ENCODE measurements at regions not wholly inside any gene's neighbourhood (a gene's known extent, or its start where the extent isn't known, plus 50 kb on each side); places are given as distances from the start of the nearest gene placed in this dataset.

DNA sequence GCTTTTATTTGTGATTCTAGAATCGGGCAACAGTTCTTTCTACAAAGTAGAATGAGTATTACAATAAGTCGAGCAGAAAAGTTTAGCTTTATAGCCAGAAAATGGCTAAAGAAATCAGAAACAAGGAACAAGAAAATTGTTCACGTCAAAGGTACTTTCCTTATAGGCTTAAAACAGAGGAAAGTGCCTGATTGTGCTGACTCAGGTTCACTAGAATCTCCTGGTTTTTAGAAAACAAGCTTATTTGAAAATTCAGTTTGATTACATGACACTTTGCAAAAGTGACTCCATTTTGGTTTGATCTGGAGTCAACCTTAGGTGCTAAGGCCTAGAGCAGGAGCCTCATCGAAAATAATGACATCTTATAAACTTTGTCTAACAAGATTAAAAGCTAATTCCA is 564.7 kb upstream of the FLRT2 start:
- no peak for DNase-seq (ENCODE audit: low read depth, low spot score)
- no peak overlapping the region for H3K27ac ChIP-seq (ENCODE audit: low read depth, low read length)
- TF ChIP-seq CTCF (IDR thresholded peaks at IDR 0.05; ENCODE audit: low read depth, low read length) = no peak
- no peaks in the 10 kb centered on the region for H3K9me3 ChIP-seq (ENCODE audit: control insufficient read depth, insufficient read depth, low read length)
- H3K27me3 ChIP-seq (ENCODE audit: control insufficient read depth, insufficient read depth, low read length) = no peaks in the 10 kb centered on the region
- POLR2A ChIA-PET = no interaction called here
- no peak overlapping the region for H3K4me3 ChIP-seq (ENCODE audit: low read depth, low read length)
- CTCF ChIA-PET = no interaction called here

GRCh38 chr14:84969501-84969900 is 560.4 kb upstream of the FLRT2 start:
- TF ChIP-seq CTCF (IDR thresholded peaks at IDR 0.05; ENCODE audit: low read depth, low read length) = no peak
- no peak for DNase-seq (ENCODE audit: low read depth, low spot score)

GRCh38 chr14:84975241-84975902 is 554.6 kb upstream of the FLRT2 start:
- ChIA-PET CTCF (no interaction called here), POLR2A (no interaction called here)
- no peaks in the 10 kb centered on the region for H3K27me3 ChIP-seq (ENCODE audit: control insufficient read depth, insufficient read depth, low read length)
- no peak overlapping the region for H3K27ac ChIP-seq (ENCODE audit: low read depth, low read length)
- no peaks in the 10 kb centered on the region for H3K9me3 ChIP-seq (ENCODE audit: control insufficient read depth, insufficient read depth, low read length)
- H3K4me3 ChIP-seq (ENCODE audit: low read depth, low read length) = no peak overlapping the region
- TF ChIP-seq CTCF (IDR thresholded peaks at IDR 0.05; ENCODE audit: low read depth, low read length) = no peak
- no peak for DNase-seq (ENCODE audit: low read depth, low spot score)

More at GRCh38 chr14:84969501-84969900, 560.4 kb upstream of the FLRT2 start:
- CTCF ChIA-PET = no interaction called here
- POLR2A ChIA-PET = no interaction called here
- no peak overlapping the region for H3K4me3 ChIP-seq (ENCODE audit: low read depth, low read length)
- no peak overlapping the region for H3K27ac ChIP-seq (ENCODE audit: low read depth, low read length)
- H3K9me3 ChIP-seq (ENCODE audit: control insufficient read depth, insufficient read depth, low read length) = no peaks in the 10 kb centered on the region
- H3K27me3 ChIP-seq (ENCODE audit: control insufficient read depth, insufficient read depth, low read length) = no peaks in the 10 kb centered on the region

DNA sequence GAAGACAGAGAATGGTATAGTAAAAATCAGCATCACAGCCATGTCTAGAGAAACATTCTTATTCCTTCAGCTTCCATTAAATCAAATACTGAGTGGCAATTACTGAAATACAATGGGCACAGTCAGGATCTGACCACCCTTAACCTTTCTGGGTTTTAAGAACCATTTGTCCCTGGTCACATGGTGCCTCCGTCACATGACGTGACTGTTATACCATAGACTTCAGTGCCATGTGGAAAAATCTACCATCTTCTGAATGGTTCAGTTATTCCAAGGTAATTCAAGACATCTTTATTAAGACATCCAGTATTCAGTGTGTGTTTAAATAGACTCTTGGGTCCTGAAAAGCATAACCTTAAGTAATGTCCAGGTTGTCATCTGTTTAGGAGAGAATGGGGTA is 553.1 kb upstream of the FLRT2 start:
- H3K4me3 ChIP-seq (ENCODE audit: low read depth, low read length) = no peak overlapping the region

GRCh38 chr14:84987042-84987441 is 542.9 kb upstream of the FLRT2 start:
- no peak for TF ChIP-seq CTCF (IDR thresholded peaks at IDR 0.05; ENCODE audit: low read depth, low read length)
- Histone ChIP-seq H3K27ac (ENCODE audit: low read depth, low read length) (no peak overlapping the region), H3K9me3 (ENCODE audit: control insufficient read depth, insufficient read depth, low read length) (no peaks in the 10 kb centered on the region), H3K27me3 (ENCODE audit: control insufficient read depth, insufficient read depth, low read length) (no peaks in the 10 kb centered on the region), H3K4me3 (ENCODE audit: low read depth, low read length) (no peak overlapping the region)
- CTCF ChIA-PET = no interaction called here
- POLR2A ChIA-PET = no interaction called here
- DNase-seq (ENCODE audit: low read depth, low spot score) = no peak

More for the DNA sequence above, 553.1 kb upstream of the FLRT2 start:
- Histone ChIP-seq H3K27ac (ENCODE audit: low read depth, low read length) (no peak overlapping the region), H3K9me3 (ENCODE audit: control insufficient read depth, insufficient read depth, low read length) (no peaks in the 10 kb centered on the region), H3K27me3 (ENCODE audit: control insufficient read depth, insufficient read depth, low read length) (no peaks in the 10 kb centered on the region)
- POLR2A ChIA-PET = no interaction called here
- CTCF ChIA-PET = no interaction called here
- DNase-seq (ENCODE audit: low read depth, low spot score) = no peak
- TF ChIP-seq CTCF (IDR thresholded peaks at IDR 0.05; ENCODE audit: low read depth, low read length) = no peak
